VCaP (cell line): ENCODE measurements at regions not wholly inside any gene's neighbourhood (a gene's known extent, or its start where the extent isn't known, plus 50 kb on each side); places are given as distances from the start of the nearest gene placed in this dataset.

Experiments
- H3K27ac ChIP-seq: fragments of 450-650 bp; 2 replicates; pipeline ENCODE4 v1.5.1; 2017
- CTCF ChIP-seq: fragments of 450-650 bp; conservative IDR thresholded peaks from 2 replicates; pipeline ENCODE4 v1.5.1; 2017; ENCODE audit warnings: mild to moderate bottlenecking, moderate library complexity

GRCh38 chr5:159465604-159466003, 135.3 kb upstream of the IL12B start:
- no peak for TF ChIP-seq CTCF
- no peak overlapping the region for H3K27ac ChIP-seq

- H3K27ac ChIP-seq = no peak overlapping the region
- no peak for TF ChIP-seq CTCF
Measured at GRCh38 chr5:159467666-159468065, 137.4 kb upstream of the IL12B start.

GRCh38 chr5:159469496-159470372, 139.4 kb upstream of the IL12B start:
- no peak for TF ChIP-seq CTCF
- H3K27ac ChIP-seq = peak overlapping the region; percentile 40

- no peak overlapping the region for H3K27ac ChIP-seq
- TF ChIP-seq CTCF = no peak
Measured at GRCh38 chr5:159471904-159472303, 141.6 kb upstream of the IL12B start.

GRCh38 chr5:159475026-159475425, 144.7 kb upstream of the IL12B start:
- TF ChIP-seq CTCF = no peak
- no peak overlapping the region for H3K27ac ChIP-seq

GRCh38 chr5:159478950-159479349, 148.7 kb upstream of the IL12B start:
- no peak for TF ChIP-seq CTCF
- H3K27ac ChIP-seq = no peak overlapping the region

GRCh38 chr5:159480849-159481248, 150.6 kb upstream of the IL12B start:
- TF ChIP-seq CTCF = no peak
- H3K27ac ChIP-seq = no peak overlapping the region
